Keratinocyte (primary cell): ENCODE measurements at regions not wholly inside any gene's neighbourhood (a gene's known extent, or its start where the extent isn't known, plus 50 kb on each side); places are given as distances from the start of the nearest gene placed in this dataset.

Experiments
- CTCF ChIP-seq, 3 experiments: IDR thresholded peaks in 1 of 3; conservative IDR thresholded peaks in 1 of 3; optimal IDR thresholded peaks in 1 of 3; 2 replicates in 2 of 3; 3 replicates in 1 of 3; pipeline versions ENCODE3 to v1.5.1; 2011; ENCODE audit warnings: low read length in 3 of 3, mild to moderate bottlenecking in 3 of 3, moderate library complexity in 2 of 3, control low read depth in 1 of 3, inconsistent platforms in 1 of 3; ENCODE audit not compliant: insufficient read depth in 2 of 3; ENCODE audit errors: extremely low read depth in 1 of 3
- EZH2 ChIP-seq: IDR thresholded peaks from one replicate; pipeline ENCODE4 v1.6.1; 2012; ENCODE audit warnings: inconsistent platforms, mild to moderate bottlenecking, low read length, moderate library complexity

- TF ChIP-seq EZH2, result no peak
- TF ChIP-seq CTCF (optimal IDR thresholded peaks at IDR 0.05 in 1 of 3, IDR thresholded peaks at IDR 0.05 in 1 of 3, conservative IDR thresholded peaks at IDR 0.05 in 1 of 3; ENCODE audit: extremely low read depth in 1 of 3, insufficient read depth in 2 of 3, low read length in 3 of 3), result no peak
These were observed 981.1 kb upstream of the AGA start for GRCh38 chr4:178423366-178423765.
